Sciatic nerve (tissue), 2 donors: ENCODE measurements at regions not wholly inside any gene's neighbourhood (a gene's known extent, or its start where the extent isn't known, plus 50 kb on each side); places are given as distances from the start of the nearest gene placed in this dataset.

ENCODE experiments used
- ATAC-seq: fragments of 200-7000 bp; cut with Tn5 transposase; one replicate; pipeline ENCODE4 v1.9.1; 2020; ENCODE audit warnings: mild to moderate bottlenecking, moderate library complexity
- DNase-seq: peaks from one replicate; pipeline ENCODE4 v3.0.0-alpha.2; 2020; ENCODE audit warnings: low spot score
- intact Hi-C: fragments of 100-400 bp; cut with DNase I; formaldehyde crosslinking; loops from one replicate; pipeline ENCODE4 v1.14.2; 2022
- donor health status: DM: no; HTN: no; CAD: no.
- donor health status: DM: no; HTN: no; CAD: no.

GRCh38 chr2:146227152-146228019 is 1617.4 kb upstream of the ACVR2A start:
- intact Hi-C loops, result no loop called here
- DNase-seq, result no peak
- ATAC-seq, result no peak

DNA sequence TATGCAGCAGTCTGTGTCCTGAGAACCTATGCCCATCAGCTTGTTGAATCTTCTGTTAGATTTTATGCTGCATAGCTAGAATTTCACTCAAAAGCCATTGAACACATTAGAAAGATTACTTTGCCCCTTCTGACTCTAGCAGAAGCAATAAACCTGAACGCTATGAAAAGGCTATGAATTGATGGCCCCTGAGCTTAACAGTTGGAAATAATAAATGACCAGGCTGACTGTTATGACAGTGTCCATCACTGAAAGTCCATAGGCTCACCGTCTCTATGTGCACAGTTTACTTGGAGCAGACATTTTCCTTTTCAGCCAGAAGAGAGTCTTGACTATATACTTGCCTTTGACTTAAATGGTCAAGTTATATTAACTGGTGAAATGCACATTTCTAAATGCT is 1618.8 kb upstream of the ACVR2A start:
- intact Hi-C loops, result no loop called here
- no peak for DNase-seq
- ATAC-seq, result no peak

DNA sequence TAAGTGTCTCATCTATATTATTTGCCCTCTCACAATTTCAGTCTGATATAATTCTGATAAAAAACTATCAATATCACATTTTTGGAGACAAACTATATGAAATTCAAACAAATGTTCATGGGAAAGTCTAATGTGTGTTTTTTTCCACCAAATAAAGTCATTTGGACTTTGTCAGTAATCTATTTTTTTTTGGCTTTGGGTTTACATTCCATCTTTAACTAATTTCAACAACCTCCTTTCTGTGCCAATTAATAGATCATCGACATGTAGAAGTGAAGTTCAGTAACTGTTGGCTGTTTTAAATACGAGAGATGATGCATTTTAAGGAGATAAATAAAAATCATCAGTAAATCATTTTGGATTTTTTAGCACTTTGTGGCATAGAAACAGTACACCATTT is 1623.0 kb upstream of the ACVR2A start:
- DNase-seq (no peak), ATAC-seq (no peak)
- intact Hi-C loops, result no loop called here

- ATAC-seq, result no peak
- no peak for DNase-seq
- intact Hi-C loops, result no loop called here
Measured at GRCh38 chr2:146220957-146221356, 1623.9 kb upstream of the ACVR2A start.

DNA sequence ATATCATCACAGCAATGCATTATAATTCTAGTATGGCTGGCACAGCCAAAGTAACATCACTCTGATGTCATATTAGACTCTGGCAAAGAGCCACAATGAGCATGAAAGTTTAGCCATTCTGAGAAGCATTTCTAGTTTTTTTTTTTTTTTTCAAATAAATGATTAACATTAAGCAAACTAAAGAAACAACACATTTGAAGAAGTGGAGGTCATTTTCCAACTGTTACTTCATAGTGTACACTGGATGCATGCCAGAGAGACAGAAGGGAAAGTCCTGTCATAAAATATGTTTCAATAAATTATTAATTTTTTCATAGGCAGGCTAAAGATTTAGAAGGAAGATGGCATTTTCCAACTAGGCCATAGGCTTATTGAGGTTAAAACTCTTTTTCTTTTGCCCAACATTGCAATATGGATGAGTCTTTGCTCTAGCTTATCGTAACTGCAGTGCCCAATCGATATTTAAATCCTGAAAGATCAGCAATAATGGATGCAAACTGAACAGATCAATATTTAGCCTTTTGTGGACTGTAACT is 1630.4 kb upstream of the ACVR2A start:
- intact Hi-C loops, result no loop called here
- ATAC-seq (no peak), DNase-seq (no peak)

GRCh38 chr2:146213674-146214073 is 1631.2 kb upstream of the ACVR2A start:
- ATAC-seq (no peak), DNase-seq (no peak)
- intact Hi-C loops, result no loop called here

GRCh38 chr2:146212602-146213001 is 1632.2 kb upstream of the ACVR2A start:
- ATAC-seq, result no peak
- intact Hi-C loops, result no loop called here
- no peak for DNase-seq

DNA sequence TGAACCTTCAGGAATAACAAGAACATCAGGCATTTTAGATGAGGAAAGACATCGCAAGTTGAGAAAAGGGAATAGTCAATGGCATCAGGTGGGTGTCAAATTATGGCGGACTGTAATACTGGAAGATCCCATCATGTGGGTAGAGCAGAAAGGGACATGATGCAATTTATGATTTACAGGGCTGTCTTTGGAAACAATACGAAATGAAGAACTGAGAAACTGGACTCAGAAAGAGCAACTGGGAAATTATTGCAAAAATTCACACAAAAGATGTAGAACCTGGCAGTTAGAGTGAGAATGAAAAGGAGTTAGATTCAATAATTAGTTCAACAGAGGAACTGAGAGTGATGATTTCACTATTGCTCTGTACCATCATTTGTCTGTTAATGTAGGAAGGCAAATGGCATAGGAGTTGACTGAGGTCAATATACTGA is 1635.0 kb upstream of the ACVR2A start:
- no peak for DNase-seq
- ATAC-seq, result no peak
- intact Hi-C loops, result no loop called here

GRCh38 chr2:146207901-146208300 is 1636.9 kb upstream of the ACVR2A start:
- intact Hi-C loops, result no loop called here
- DNase-seq (no peak), ATAC-seq (no peak)

GRCh38 chr2:146207417-146207816 is 1637.4 kb upstream of the ACVR2A start:
- no peak for ATAC-seq
- no peak for DNase-seq
- intact Hi-C loops, result no loop called here

DNA sequence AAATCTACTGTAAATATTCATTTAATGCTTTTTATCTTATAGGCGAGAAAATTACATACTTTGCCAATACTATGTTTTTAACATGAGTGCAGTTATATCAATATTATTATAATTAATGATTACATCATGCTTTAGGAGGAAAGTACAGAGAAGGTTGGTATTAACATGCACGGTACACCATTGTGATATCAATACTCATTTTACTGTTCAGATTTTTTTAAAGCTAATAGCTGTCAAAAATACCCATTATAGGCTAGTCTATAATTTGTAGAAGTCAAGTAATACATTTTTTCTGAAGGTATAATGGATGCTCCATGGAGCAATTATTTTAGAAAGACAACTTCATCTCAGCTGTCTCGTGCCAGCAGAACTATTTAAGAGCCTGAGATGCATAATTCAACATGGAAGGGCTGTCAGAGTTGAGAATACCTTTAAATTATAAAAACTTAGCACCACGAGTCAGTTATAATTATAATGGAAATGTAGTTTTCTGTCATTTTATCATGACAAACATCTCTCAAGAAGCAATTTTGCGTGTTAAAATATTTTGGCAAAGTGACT is 1641.7 kb upstream of the ACVR2A start:
- no peak for DNase-seq
- ATAC-seq, result no peak
- intact Hi-C loops, result no loop called here

DNA sequence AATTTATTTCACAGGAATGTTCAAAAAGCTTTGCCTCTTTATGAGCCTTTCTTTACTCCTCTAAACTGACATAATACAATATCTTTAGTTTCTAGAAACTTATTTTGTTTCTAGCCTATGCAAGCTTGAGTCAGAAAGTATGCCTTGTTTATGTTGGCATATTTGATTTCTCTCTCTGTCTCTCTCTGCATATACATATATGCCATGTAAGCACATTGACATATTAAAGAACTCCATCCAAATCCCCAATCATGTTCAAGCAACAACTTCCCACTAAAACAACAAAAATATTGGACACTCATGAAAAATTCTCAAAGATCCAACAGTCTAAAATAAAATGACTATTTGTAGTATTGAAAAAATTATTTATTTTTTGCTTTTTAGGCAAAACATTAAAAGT is 1651.2 kb upstream of the ACVR2A start:
- ATAC-seq, result no peak
- intact Hi-C loops, result no loop called here
- DNase-seq, result no peak

DNA sequence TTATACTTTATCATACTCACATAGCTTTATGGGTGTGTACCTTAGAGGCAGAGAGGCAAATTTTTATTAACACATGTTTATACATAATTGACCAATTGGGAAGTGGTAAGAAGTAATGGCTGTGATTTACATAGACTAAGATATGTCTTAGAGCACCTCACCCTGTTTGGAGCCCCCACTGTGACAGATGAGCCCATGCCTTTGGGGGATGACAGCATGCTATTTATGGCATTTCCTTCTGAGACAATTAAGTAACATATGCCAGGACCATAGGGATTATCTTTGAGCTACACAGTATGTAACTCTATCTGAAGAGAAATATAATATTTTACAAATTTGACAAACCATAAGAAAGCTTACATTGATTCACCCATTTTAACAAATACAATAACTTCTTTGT is 1655.3 kb upstream of the ACVR2A start:
- no peak for ATAC-seq
- intact Hi-C loops, result no loop called here
- no peak for DNase-seq

- intact Hi-C loops, result no loop called here
- no peak for ATAC-seq
- no peak for DNase-seq
Measured at GRCh38 chr2:146173934-146174333, 1654.0 kb upstream of the ZEB2 start.

DNA sequence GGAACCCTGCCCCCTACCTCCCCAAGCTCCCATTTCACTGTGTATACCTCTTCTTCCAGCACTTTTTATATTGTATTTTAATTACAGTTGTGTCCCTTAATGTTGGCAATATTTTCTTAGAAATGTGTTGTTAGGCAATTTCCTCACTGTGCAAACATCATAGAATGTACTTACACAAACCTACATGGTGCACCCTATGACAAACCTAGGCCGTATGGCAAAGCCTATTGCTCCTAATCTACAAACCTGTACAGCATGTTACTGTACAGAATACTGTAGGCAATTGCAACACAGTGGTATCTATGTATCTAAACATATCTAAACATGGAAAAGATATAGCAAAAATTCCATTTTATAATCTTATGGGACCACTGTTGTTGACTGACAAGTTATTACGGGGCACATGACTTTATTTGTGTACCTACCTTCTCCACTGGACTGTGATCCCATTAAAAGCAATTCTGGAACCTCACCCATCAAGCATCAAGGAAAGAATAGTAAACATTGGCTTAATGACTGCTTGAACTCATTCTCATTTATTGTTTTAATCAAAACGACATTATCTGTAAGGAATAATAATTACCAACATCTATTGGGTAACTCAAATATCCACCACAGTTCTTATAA is 1641.5 kb upstream of the ZEB2 start:
- intact Hi-C loops, result no loop called here
- ATAC-seq, result no peak
- no peak for DNase-seq

DNA sequence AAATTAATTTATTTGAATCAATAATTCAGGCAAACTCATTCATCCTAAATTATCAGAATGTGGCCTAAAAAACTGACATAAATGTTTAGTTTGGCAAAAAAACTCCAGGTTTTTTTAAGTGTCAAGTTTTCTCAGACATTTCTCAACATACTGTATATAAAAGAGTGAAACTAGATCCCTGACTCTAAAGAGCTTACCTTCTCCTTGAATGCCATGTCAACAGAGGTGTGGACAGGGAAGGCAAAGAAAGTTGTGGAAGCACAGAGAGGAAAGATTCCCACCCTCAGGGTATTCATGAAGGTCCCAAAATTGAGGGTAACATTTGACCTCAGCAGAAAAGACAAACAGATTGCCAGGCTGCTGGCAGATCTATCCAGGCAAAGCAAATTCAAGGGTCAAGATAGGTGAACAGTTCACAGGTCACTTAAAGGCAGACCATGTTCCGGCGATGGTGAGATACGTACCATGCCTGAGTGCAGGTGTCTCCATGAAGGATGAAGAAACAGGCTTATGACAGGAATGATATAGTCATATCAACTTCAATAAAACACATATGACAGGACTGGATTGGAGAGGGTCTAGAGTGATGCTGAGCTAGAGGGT is 1638.3 kb upstream of the ZEB2 start:
- no peak for ATAC-seq

DNA sequence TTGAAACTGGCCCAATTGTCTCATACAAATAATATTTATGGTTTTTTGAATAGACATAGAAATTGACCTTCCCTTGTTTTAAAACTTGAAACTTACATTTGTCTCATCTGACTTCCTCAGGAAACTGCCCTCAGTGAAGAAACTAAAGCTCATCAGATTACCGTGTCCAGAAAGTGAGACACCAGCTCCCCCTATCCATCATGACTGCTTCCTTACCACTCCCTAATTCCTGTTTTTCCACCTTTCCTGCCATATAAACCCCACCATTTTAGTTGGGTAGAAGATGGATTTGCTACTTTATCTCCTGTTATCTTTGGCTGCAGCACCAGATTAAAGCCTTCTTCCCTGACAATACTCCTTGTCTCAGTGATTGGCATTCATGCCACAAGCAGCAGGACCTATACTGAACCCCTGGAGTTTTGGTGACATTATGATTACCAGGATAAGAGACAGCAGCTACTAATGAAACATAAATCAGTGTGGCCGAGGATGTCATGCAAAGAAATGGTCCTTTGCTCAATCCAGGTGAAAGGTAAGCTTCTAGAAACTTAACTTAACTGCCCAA is 1627.6 kb upstream of the ZEB2 start:
- intact Hi-C loops, result no loop called here
- no peak for DNase-seq
- no peak for ATAC-seq

More for the DNA sequence above, 1638.3 kb upstream of the ZEB2 start:
- no peak for DNase-seq
- intact Hi-C loops, result no loop called here

DNA sequence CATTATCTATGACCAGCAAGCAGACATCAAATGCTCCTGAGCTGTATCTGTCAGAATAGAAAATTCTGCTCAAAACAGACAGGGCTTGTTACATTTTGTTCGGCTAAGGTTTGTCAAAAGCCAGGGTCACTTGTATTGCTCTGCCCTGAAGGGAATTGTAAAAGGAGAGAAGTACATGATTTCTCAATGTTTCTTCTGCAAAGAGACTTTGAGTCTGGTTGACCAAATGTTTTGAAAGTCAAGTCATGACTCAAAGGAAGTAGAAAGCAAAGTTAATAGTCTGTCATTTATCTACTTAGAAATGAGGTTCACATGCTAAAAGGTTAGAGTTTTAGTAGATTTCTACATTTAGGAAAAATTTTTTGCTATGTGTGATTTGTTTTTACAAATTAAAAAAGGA is 1624.1 kb upstream of the ZEB2 start:
- intact Hi-C loops, result no loop called here
- ATAC-seq (no peak), DNase-seq (no peak)

GRCh38 chr2:146138820-146139219 is 1618.9 kb upstream of the ZEB2 start:
- DNase-seq (no peak), ATAC-seq (no peak)
- intact Hi-C loops, result no loop called here
